Testis (tissue), 2 donors: ENCODE measurements at regions not wholly inside any gene's neighbourhood (a gene's known extent, or its start where the extent isn't known, plus 50 kb on each side); places are given as distances from the start of the nearest gene placed in this dataset.

Experiments
- CTCF ChIP-seq, 3 experiments: fragments of 450-650 bp in 2 of 3; fragments of 200-600 bp in 1 of 3; sonication (generic) in 1 of 3; IDR thresholded peaks; one replicate each; pipeline ENCODE4 v1.5.1; 2016 to 2019; ENCODE audit warnings: antibody characterized with exemption in 3 of 3, mild to moderate bottlenecking in 2 of 3, moderate library complexity in 1 of 3
- POLR2A ChIP-seq: fragments of 450-650 bp; IDR thresholded peaks from one replicate; pipeline ENCODE4 v1.6.1; 2017; ENCODE audit warnings: antibody characterized with exemption, mild to moderate bottlenecking, moderate library complexity

GRCh38 chr21:34021726-34022125 is 51.7 kb upstream of the MRPS6 start:
- TF ChIP-seq CTCF (IDR thresholded peaks at IDR 0.05), result no peak
- TF ChIP-seq POLR2A, result no peak
